Panc1 (cell line): ENCODE measurements at regions not wholly inside any gene's neighbourhood (a gene's known extent, or its start where the extent isn't known, plus 50 kb on each side); places are given as distances from the start of the nearest gene placed in this dataset.

Source experiments
- ATAC-seq: fragments of 200-7000 bp; cut with Tn5 transposase; 2 replicates; pipeline ENCODE4 v1.9.1; 2020; ENCODE audit warnings: mild to moderate bottlenecking, moderate library complexity
- BruUV-seq: library from RNA; stranded (reverse); fragments of 400-500 nt; replicated peaks from 2 replicates; lab custom pipeline; 2021; lab: Mats Ljungman, UMichigan
- CTCF ChIA-PET: fragments of 300-600 bp; sonication (Branson Sonifier 250); formaldehyde crosslinking; loops from one replicate; lab custom pipeline; 2022; ENCODE audit warnings: antibody characterized with exemption; lab: Charles Lee
- POLR2A ChIA-PET: fragments of 300-600 bp; sonication (Branson Sonifier 250); formaldehyde crosslinking; loops from one replicate; lab custom pipeline; 2022; ENCODE audit warnings: antibody characterized with exemption; lab: Charles Lee
- DNase-seq: peaks from one replicate; pipeline ENCODE4 v3.0.0-alpha.2; 2010; ENCODE audit warnings: low read depth, low spot score
- H3K27ac ChIP-seq: 2 replicates; pipeline ENCODE4 v1.5.1; 2011; ENCODE audit warnings: mild to moderate bottlenecking, low read length, inconsistent platforms
- H3K27me3 ChIP-seq: fragments of 200-500 bp; sonication (Bioruptor generic); 2 replicates; pipeline ENCODE4 v1.6.0; 2014; ENCODE audit warnings: low read length, inconsistent platforms; ENCODE audit not compliant: control insufficient read depth, insufficient read depth
- H3K36me3 ChIP-seq: fragments of 200-500 bp; sonication (Bioruptor generic); 2 replicates; pipeline ENCODE4 v1.5.1; 2014; ENCODE audit warnings: inconsistent platforms, mild to moderate bottlenecking, low read length, moderate library complexity; ENCODE audit not compliant: control insufficient read depth, insufficient read depth
- H3K4me1 ChIP-seq: 2 replicates; pipeline ENCODE4 v1.5.1; 2011; ENCODE audit warnings: inconsistent platforms, mild to moderate bottlenecking, low read length, moderate library complexity; ENCODE audit not compliant: control insufficient read depth, insufficient read depth
- H3K4me3 ChIP-seq, 2 experiments: 2 replicates each; pipeline ENCODE4 v1.5.1; 2011 to 2012; ENCODE audit warnings: low read depth in 2 of 2, low read length in 2 of 2, mild to moderate bottlenecking in 2 of 2, inconsistent platforms in 1 of 2, moderate library complexity in 1 of 2
- H3K9me3 ChIP-seq: fragments of 200-500 bp; sonication (Bioruptor generic); 2 replicates; pipeline ENCODE4 v1.5.1; 2014; ENCODE audit warnings: low read depth, mild to moderate bottlenecking, inconsistent platforms, low read length, moderate library complexity; ENCODE audit not compliant: control insufficient read depth, insufficient read depth
- POLR2AphosphoS5 ChIP-seq: IDR thresholded peaks from 2 replicates; pipeline ENCODE4 v1.6.1; 2012; ENCODE audit warnings: mild to moderate bottlenecking, low read depth, low read length, moderate library complexity
- SIN3A ChIP-seq: IDR thresholded peaks from 2 replicates; pipeline ENCODE4 v1.6.1; 2012; ENCODE audit warnings: low read depth, mild to moderate bottlenecking, low read length, moderate library complexity, borderline replicate concordance; ENCODE audit not compliant: insufficient read depth
- TCF7L2 ChIP-seq: IDR thresholded peaks from 2 replicates; pipeline ENCODE4 v1.6.1; 2011; ENCODE audit warnings: mild to moderate bottlenecking, low read depth, low read length, inconsistent platforms
- in situ Hi-C: cut with HindIII; loops from 2 replicates; pipeline ENCODE4 v1.10.0; 2016; ENCODE audit warnings: low sequenced_read_pairs, low pct_unique_long_range_greater_than_20kb
- intact Hi-C: fragments of 100-400 bp; cut with micrococcal nuclease; formaldehyde crosslinking; loops from one replicate; pipeline ENCODE4 v1.10.0; 2022; ENCODE audit not compliant: unreplicated experiment
- TF ChIP-seq, protein P1 (sequence below), 2 experiments: IDR thresholded peaks; 2 replicates each; pipeline ENCODE4 v1.6.1; 2011 to 2012; ENCODE audit warnings: low read depth in 2 of 2, control low read depth in 1 of 2, low read length in 1 of 2, mild to moderate bottlenecking in 1 of 2, moderate library complexity in 1 of 2; ENCODE audit not compliant: insufficient read depth in 1 of 2
- TF ChIP-seq, protein P2 (sequence below): fragments of 450-650 bp; IDR thresholded peaks from 2 replicates; pipeline ENCODE4 v1.5.1; 2017; ENCODE audit warnings: mild to moderate bottlenecking

- in situ Hi-C loops, result no loop called here
- ChIA-PET CTCF (no interaction called here), POLR2A (no interaction called here)
- DNase-seq, result no peak
- Histone ChIP-seq H3K27ac (no peak overlapping the region), H3K9me3 (no peaks in the 10 kb centered on the region), H3K36me3 (no peaks in the 10 kb centered on the region), H3K4me3 (no peak overlapping the region), H3K4me1 (no peaks in the 10 kb centered on the region), H3K27me3 (no peaks in the 10 kb centered on the region)
- no TSS peak for BruUV-seq
- intact Hi-C loops, result no loop called here
- no peak for TF ChIP-seq TCF7L2
- no peak for ATAC-seq
Measured at GRCh38 chr5:166302166-166302565, 1989.3 kb upstream of the WWC1 start.

DNA sequence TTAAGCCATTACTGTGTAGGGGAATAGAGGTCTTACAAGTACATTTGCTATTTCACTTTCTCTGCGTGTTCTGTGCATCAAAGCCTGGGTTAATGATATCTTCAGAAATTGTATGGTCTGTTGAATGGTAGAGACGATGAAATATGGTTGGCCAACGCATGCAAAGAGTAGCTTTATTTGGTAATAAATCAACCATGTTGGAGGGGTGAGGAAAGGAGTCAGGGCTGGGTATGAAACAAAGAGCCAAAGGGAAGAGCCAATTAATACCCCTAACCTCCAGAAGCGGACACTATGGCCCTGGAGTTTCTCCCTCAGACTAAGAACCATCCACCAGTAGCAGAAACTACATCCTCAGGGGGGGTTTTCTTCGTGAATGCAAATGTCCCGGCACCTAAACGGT is 1974.0 kb upstream of the WWC1 start:
- Histone ChIP-seq H3K27ac (no peak overlapping the region), H3K27me3 (no peaks in the 10 kb centered on the region), H3K36me3 (no peaks in the 10 kb centered on the region), H3K4me1 (no peaks in the 10 kb centered on the region), H3K9me3 (no peaks in the 10 kb centered on the region), H3K4me3 (no peak overlapping the region)
- POLR2A ChIA-PET, result no interaction called here
- ATAC-seq (no peak), DNase-seq (no peak)
- CTCF ChIA-PET, result no interaction called here
- BruUV-seq, result no TSS peak
- intact Hi-C loops (no loop called here), in situ Hi-C loops (no loop called here)
- TF ChIP-seq TCF7L2, result no peak
- no peak for TF ChIP-seq POLR2AphosphoS5
- TF ChIP-seq, protein P1, sequence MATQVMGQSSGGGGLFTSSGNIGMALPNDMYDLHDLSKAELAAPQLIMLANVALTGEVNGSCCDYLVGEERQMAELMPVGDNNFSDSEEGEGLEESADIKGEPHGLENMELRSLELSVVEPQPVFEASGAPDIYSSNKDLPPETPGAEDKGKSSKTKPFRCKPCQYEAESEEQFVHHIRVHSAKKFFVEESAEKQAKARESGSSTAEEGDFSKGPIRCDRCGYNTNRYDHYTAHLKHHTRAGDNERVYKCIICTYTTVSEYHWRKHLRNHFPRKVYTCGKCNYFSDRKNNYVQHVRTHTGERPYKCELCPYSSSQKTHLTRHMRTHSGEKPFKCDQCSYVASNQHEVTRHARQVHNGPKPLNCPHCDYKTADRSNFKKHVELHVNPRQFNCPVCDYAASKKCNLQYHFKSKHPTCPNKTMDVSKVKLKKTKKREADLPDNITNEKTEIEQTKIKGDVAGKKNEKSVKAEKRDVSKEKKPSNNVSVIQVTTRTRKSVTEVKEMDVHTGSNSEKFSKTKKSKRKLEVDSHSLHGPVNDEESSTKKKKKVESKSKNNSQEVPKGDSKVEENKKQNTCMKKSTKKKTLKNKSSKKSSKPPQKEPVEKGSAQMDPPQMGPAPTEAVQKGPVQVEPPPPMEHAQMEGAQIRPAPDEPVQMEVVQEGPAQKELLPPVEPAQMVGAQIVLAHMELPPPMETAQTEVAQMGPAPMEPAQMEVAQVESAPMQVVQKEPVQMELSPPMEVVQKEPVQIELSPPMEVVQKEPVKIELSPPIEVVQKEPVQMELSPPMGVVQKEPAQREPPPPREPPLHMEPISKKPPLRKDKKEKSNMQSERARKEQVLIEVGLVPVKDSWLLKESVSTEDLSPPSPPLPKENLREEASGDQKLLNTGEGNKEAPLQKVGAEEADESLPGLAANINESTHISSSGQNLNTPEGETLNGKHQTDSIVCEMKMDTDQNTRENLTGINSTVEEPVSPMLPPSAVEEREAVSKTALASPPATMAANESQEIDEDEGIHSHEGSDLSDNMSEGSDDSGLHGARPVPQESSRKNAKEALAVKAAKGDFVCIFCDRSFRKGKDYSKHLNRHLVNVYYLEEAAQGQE (IDR thresholded peaks at IDR 0.05; ENCODE audit: insufficient read depth in 1 of 2, low read depth in 2 of 2, low read length in 1 of 2), result no peak
- TF ChIP-seq, protein P2, sequence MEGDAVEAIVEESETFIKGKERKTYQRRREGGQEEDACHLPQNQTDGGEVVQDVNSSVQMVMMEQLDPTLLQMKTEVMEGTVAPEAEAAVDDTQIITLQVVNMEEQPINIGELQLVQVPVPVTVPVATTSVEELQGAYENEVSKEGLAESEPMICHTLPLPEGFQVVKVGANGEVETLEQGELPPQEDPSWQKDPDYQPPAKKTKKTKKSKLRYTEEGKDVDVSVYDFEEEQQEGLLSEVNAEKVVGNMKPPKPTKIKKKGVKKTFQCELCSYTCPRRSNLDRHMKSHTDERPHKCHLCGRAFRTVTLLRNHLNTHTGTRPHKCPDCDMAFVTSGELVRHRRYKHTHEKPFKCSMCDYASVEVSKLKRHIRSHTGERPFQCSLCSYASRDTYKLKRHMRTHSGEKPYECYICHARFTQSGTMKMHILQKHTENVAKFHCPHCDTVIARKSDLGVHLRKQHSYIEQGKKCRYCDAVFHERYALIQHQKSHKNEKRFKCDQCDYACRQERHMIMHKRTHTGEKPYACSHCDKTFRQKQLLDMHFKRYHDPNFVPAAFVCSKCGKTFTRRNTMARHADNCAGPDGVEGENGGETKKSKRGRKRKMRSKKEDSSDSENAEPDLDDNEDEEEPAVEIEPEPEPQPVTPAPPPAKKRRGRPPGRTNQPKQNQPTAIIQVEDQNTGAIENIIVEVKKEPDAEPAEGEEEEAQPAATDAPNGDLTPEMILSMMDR, result no peak
- no peak for TF ChIP-seq SIN3A

- Histone ChIP-seq H3K27ac (no peak overlapping the region), H3K4me3 (no peak overlapping the region), H3K36me3 (no peaks in the 10 kb centered on the region), H3K4me1 (no peaks in the 10 kb centered on the region), H3K9me3 (no peaks in the 10 kb centered on the region), H3K27me3 (no peaks in the 10 kb centered on the region)
- in situ Hi-C loops, result no loop called here
- no peak for ATAC-seq
- BruUV-seq, result no TSS peak
- intact Hi-C loops, result no loop called here
- ChIA-PET CTCF (no interaction called here), POLR2A (interaction anchor here (0.7 kb wide), 1 partner anchor 151 kb away, joined by 3 read pairs; no protein-coding TSS in a partner anchor)
- no peak for TF ChIP-seq SIN3A
- TF ChIP-seq POLR2AphosphoS5, result no peak
- TF ChIP-seq, protein P1 (IDR thresholded peaks at IDR 0.05; ENCODE audit: insufficient read depth in 1 of 2, low read depth in 2 of 2, low read length in 1 of 2), result no peak
- TF ChIP-seq, protein P2, result no peak
- no peak for TF ChIP-seq TCF7L2
- no peak for DNase-seq
Measured at GRCh38 chr5:166320920-166321480, 1970.4 kb upstream of the WWC1 start.
